ENCODE measurements at regions not wholly inside any gene's neighbourhood (a gene's known extent, or its start where the extent isn't known, plus 50 kb on each side); places are given as distances from the start of the nearest gene placed in this dataset.

DNA sequence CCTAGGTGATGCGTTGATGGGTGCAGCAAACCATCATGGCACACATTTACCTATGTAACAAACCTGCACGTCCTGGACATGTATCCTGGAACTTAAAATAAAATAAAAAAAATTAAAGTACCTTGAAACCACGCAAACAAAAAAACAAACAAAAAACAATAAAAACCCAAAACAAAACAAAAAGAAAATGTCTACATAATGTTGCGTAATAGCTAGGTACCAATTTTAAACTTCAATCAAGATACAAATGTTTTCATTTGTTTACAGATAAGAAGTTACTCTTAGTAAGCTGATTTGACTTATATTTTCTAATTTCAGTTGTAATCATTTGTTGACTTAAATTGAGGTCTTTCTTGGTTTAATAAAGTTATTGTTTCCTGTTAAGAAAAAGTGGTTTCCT lies 349.6 kb upstream of the KCNMB2 start:
- intact Hi-C loops (cut with DNase I), result no loop called here
- 79 to 99% (median 95%) methylated on average over 4 of the region's 4 CpGs for WGBS, 3 donors
- no peaks in the 10 kb centered on the region for H3K36me3 ChIP-seq
- no peaks in the 10 kb centered on the region for H3K9me3 ChIP-seq
- no peaks in the 10 kb centered on the region for H3K27me3 ChIP-seq
- H3K4me3 ChIP-seq, result no peak overlapping the region
- DNase-seq, result no peak
- peaks cover 5% of the 10 kb centered on the region for H3K4me1 ChIP-seq (ENCODE audit: insufficient read depth)
- TF ChIP-seq POLR2A (IDR thresholded peaks at IDR 0.05), result no peak
- TF ChIP-seq, protein P1, sequence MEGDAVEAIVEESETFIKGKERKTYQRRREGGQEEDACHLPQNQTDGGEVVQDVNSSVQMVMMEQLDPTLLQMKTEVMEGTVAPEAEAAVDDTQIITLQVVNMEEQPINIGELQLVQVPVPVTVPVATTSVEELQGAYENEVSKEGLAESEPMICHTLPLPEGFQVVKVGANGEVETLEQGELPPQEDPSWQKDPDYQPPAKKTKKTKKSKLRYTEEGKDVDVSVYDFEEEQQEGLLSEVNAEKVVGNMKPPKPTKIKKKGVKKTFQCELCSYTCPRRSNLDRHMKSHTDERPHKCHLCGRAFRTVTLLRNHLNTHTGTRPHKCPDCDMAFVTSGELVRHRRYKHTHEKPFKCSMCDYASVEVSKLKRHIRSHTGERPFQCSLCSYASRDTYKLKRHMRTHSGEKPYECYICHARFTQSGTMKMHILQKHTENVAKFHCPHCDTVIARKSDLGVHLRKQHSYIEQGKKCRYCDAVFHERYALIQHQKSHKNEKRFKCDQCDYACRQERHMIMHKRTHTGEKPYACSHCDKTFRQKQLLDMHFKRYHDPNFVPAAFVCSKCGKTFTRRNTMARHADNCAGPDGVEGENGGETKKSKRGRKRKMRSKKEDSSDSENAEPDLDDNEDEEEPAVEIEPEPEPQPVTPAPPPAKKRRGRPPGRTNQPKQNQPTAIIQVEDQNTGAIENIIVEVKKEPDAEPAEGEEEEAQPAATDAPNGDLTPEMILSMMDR (IDR thresholded peaks at IDR 0.05), result no peak
- no peak for TF ChIP-seq EP300 (IDR thresholded peaks at IDR 0.05)
- no peak overlapping the region for H3K27ac ChIP-seq

DNA sequence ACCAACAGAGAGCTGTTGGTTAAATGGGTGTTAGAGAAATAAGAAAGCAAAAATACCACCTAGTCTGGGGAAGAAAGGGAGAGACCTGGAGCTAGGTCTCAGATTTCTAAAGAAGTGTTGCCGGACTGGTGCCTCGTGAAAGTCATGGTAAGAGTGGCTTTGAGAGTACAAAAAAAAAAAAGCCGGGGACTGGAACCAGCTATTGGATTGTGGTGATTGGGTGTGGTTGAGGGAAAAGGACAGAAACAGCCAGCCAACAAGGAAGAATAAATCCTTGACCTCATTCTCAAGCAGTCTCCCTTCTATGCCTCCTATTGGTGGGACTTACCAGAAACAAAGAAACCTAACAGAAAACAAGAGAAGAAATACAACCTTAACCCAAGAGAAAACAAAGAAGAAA lies 346.4 kb upstream of the KCNMB2 start:
- WGBS, 3 donors, result 83 to 89% (median 86%) methylated on average over 3 of the region's 3 CpGs
- H3K4me3 ChIP-seq, result no peak overlapping the region
- H3K27ac ChIP-seq, result no peak overlapping the region
- peaks cover 3% of the 10 kb centered on the region for H3K27me3 ChIP-seq
- TF ChIP-seq, protein P1 (IDR thresholded peaks at IDR 0.05), result no peak
- no peak for TF ChIP-seq EP300 (IDR thresholded peaks at IDR 0.05)
- TF ChIP-seq POLR2A (IDR thresholded peaks at IDR 0.05), result no peak
- H3K36me3 ChIP-seq, result no peaks in the 10 kb centered on the region
- no peak for DNase-seq
- no peaks in the 10 kb centered on the region for H3K9me3 ChIP-seq
- intact Hi-C loops (cut with DNase I), result no loop called here
- no peaks in the 10 kb centered on the region for H3K4me1 ChIP-seq (ENCODE audit: insufficient read depth)

DNA sequence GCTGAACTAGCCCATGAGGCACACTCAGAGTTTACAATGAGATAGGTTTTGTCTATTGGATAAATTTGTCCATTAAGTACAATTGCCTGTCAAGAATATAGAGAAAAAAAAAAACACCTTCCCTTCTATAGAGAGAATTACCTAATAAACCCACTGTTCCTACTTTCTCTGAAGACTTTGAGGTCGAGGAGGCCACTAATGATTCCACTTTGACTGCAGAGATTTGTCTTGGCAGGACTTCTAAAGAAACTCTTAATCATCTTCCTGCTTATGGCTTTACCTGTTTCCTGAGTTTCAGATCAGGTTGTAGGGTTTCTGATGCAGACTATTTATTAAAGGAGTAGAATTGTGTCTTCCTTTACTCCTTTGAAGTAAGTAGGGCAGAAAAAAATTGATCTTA lies 342.4 kb upstream of the KCNMB2 start:
- TF ChIP-seq, protein P1 (IDR thresholded peaks at IDR 0.05), result no peak
- TF ChIP-seq POLR2A (IDR thresholded peaks at IDR 0.05), result no peak
- TF ChIP-seq EP300 (IDR thresholded peaks at IDR 0.05), result no peak
- WGBS, 3 donors, result 67 to 69% (median 68%) methylated on average over 1 of the region's 1 CpG
- intact Hi-C loops (cut with DNase I), result no loop called here
- Histone ChIP-seq H3K27me3 (peaks cover 3% of the 10 kb centered on the region), H3K4me1 (ENCODE audit: insufficient read depth) (no peaks in the 10 kb centered on the region), H3K4me3 (no peak overlapping the region), H3K9me3 (no peaks in the 10 kb centered on the region), H3K36me3 (no peaks in the 10 kb centered on the region), H3K27ac (no peak overlapping the region)
- DNase-seq, result no peak

DNA sequence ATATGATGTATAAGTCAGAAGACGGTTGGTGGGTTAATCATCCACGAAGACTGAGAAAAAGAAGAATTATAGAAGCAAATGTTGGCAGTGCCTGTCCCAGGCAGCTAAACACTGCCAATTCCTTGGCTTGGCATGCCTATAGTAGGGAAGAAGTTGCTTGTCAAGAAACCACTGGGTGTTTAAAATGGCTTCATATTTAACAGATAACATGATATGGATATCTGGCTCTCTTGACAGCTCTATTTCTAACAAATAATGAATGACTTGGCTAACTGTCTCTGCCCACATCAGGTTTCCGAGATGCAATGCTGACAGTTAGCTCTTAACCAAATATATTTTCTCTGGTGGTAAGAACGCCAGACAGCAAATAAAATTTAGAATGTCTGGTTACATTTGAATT lies 341.7 kb upstream of the KCNMB2 start:
- H3K9me3 ChIP-seq, result no peaks in the 10 kb centered on the region
- no peaks in the 10 kb centered on the region for H3K4me1 ChIP-seq (ENCODE audit: insufficient read depth)
- DNase-seq, result no peak
- TF ChIP-seq, protein P1 (IDR thresholded peaks at IDR 0.05), result no peak
- TF ChIP-seq POLR2A (IDR thresholded peaks at IDR 0.05) (no peak), EP300 (IDR thresholded peaks at IDR 0.05) (no peak)
- no peak overlapping the region for H3K4me3 ChIP-seq
- H3K27me3 ChIP-seq, result peaks cover 3% of the 10 kb centered on the region
- no peaks in the 10 kb centered on the region for H3K36me3 ChIP-seq
- intact Hi-C loops (cut with DNase I), result no loop called here
- no peak overlapping the region for H3K27ac ChIP-seq
- 69 to 96% (median 83%) methylated on average over 4 of the region's 4 CpGs for WGBS, 3 donors

DNA sequence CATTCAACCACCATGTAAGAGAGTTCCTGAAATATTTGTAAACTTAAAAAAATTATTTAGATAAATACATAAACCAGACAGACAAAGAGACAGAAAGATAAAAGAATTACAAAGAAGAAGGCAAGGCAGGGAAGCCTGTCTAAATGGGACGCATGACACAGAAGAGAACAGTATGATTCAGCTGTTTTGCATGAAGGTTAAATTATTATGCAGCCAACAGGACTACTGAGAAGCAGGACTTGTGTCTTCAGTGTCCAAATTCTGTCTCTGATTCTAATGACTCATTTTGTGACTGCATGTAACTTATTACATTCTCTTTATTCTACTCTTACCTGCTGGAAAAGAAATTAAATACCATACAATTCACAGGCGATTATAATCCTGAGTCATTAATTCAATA lies 340.4 kb upstream of the KCNMB2 start:
- no peak for TF ChIP-seq POLR2A (IDR thresholded peaks at IDR 0.05)
- TF ChIP-seq, protein P1 (IDR thresholded peaks at IDR 0.05), result no peak
- TF ChIP-seq EP300 (IDR thresholded peaks at IDR 0.05), result no peak
- peaks cover 3% of the 10 kb centered on the region for H3K27me3 ChIP-seq
- no peak for DNase-seq
- no peak overlapping the region for H3K4me3 ChIP-seq
- intact Hi-C loops (cut with DNase I), result no loop called here
- no peaks in the 10 kb centered on the region for H3K4me1 ChIP-seq (ENCODE audit: insufficient read depth)
- H3K36me3 ChIP-seq, result no peaks in the 10 kb centered on the region
- 57 to 80% (median 77%) methylated on average over 2 of the region's 2 CpGs for WGBS, 3 donors
- H3K27ac ChIP-seq, result no peak overlapping the region
- no peaks in the 10 kb centered on the region for H3K9me3 ChIP-seq

All from ovary (tissue), 7 donors.